Activated CD4-positive, alpha-beta T cell treated with anti-CD3 and anti-CD28 coated beads, Interleukin-2, amount 50 U/mL, for 16 hours (primary cell): ENCODE measurements at regions not wholly inside any gene's neighbourhood (a gene's known extent, or its start where the extent isn't known, plus 50 kb on each side); places are given as distances from the start of the nearest gene placed in this dataset.

Experiments
- DNase-seq: peaks from one replicate; pipeline ENCODE4 v3.0.0-alpha.2; 2020

- DNase-seq, result no peak
Observed at GRCh38 chr4:16991450-16991849, 93.0 kb upstream of the LDB2 start.

GRCh38 chr4:16989371-16989770 is 90.9 kb upstream of the LDB2 start:
- no peak for DNase-seq

DNA sequence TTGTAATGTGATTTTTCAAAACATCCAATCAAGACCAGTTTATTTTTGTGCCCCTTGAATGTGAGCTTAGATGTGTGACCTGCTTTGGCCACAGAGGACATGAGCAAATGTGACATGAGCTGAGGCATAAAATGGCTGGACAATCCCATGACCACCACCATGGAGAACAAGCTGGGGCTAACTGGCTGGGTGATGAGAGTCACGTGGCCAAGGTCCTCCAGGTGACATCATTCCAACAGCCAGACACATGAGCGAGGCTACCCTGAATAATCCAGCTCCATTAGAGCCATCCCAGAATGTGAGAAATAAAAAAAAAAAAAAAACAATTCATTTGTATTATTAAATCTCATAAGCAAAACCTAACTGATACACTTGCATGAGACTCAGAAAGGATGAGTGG is 90.4 kb upstream of the LDB2 start:
- DNase-seq, result no peak

- no peak for DNase-seq
Observed at GRCh38 chr4:16977081-16977480, 78.6 kb upstream of the LDB2 start.

- no peak for DNase-seq
Observed at GRCh38 chr4:16969696-16970135, 71.3 kb upstream of the LDB2 start.

DNA sequence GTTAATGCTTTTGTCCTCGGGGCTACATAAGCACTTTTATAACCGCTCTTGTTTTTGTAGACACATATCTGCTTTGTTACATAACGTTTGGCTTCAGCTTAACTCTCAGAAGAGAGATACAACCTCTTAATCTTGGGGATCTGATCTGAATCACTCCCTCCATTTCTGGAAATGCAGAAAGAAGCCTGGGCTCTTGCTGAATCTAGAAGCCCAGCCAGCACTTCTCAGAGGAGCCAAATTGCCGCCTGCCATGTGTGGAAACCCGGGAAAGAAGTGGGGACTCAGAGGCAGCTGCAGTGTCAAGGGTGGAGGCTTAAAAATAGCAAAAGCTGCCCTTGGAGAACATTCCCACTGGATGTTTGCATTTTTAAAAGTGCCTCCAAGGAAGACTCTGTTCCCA is 69.3 kb upstream of the LDB2 start:
- no peak for DNase-seq

GRCh38 chr4:16959305-16959704 is 60.9 kb upstream of the LDB2 start:
- DNase-seq, result no peak

GRCh38 chr4:16952896-16953630 is 54.6 kb upstream of the LDB2 start:
- DNase-seq, result no peak

DNA sequence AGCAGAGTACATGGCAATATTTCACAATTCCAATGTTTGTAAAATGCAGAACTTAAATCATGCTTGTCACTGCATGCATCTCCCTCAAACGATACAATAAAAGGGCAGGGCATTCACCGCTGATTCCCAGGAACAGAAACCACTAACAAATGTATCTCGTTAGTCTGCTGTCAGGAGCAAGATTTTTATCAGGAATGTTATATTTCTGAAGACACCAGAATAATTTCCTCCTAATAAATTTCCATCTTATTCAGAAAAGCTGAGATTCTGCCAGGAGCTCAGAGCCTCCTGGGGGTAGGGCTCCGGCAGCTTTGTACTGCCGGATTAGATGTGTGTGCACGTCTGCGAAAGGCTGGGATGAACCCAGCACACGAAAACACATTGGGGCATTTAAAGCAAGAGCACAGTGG is 54.0 kb upstream of the LDB2 start:
- no peak for DNase-seq
